Keratinocyte (primary cell): ENCODE measurements at regions not wholly inside any gene's neighbourhood (a gene's known extent, or its start where the extent isn't known, plus 50 kb on each side); places are given as distances from the start of the nearest gene placed in this dataset.

Experiments
- DNase-seq: peaks from one replicate; pipeline ENCODE4 v3.0.0-alpha.2; 2011; ENCODE audit warnings: low read depth, missing footprints, low spot score
- FAIRE-seq: peaks from 2 replicates; lab custom pipeline; 2011; peaks lifted over from hg19 to GRCh38; lab: Jason Lieb, UNC
- H2AFZ ChIP-seq: 2 replicates; pipeline ENCODE4 v1.6.0; 2012; ENCODE audit warnings: low read length, control low read depth, inconsistent platforms; ENCODE audit not compliant: control insufficient read depth
- H3K27ac ChIP-seq: 2 replicates; pipeline ENCODE4 v1.5.1; 2011; ENCODE audit warnings: low read length; ENCODE audit not compliant: control insufficient read depth, insufficient read depth
- H3K27me3 ChIP-seq: 3 replicates; pipeline ENCODE4 v1.6.0; 2011; ENCODE audit warnings: low read length; ENCODE audit not compliant: control insufficient read depth, insufficient read depth; ENCODE audit errors: extremely low read depth
- H3K36me3 ChIP-seq, 2 experiments: 2 replicates in 1 of 2; 3 replicates in 1 of 2; pipeline ENCODE4 v1.5.1; 2011; ENCODE audit warnings: low read length in 2 of 2, mild to moderate bottlenecking in 1 of 2; ENCODE audit not compliant: control insufficient read depth in 2 of 2, insufficient read depth in 2 of 2; ENCODE audit errors: extremely low read depth in 1 of 2
- H3K4me1 ChIP-seq: 3 replicates; pipeline ENCODE4 v1.5.1; 2011; ENCODE audit warnings: low read length; ENCODE audit not compliant: control insufficient read depth, insufficient read depth; ENCODE audit errors: extremely low read depth
- H3K4me2 ChIP-seq: 3 replicates; pipeline ENCODE4 v1.6.0; 2011; ENCODE audit warnings: low read depth, low read length; ENCODE audit not compliant: control insufficient read depth, insufficient read depth; ENCODE audit errors: extremely low read depth
- H3K4me3 ChIP-seq, 3 experiments: fragments of 200-600 bp in 1 of 3; sonication (generic) in 1 of 3; 2 replicates in 2 of 3; 3 replicates in 1 of 3; pipeline ENCODE4 v1.5.1; 2011 to 2016; ENCODE audit warnings: low read length in 3 of 3, mild to moderate bottlenecking in 3 of 3, control low read depth in 2 of 3, inconsistent platforms in 1 of 3, low read depth in 1 of 3, mixed read lengths in 1 of 3, mixed run types in 1 of 3, moderate library complexity in 1 of 3; ENCODE audit not compliant: control insufficient read depth in 2 of 3, insufficient read depth in 2 of 3; ENCODE audit errors: extremely low read depth in 1 of 3
- H3K79me2 ChIP-seq: 2 replicates; pipeline ENCODE4 v1.6.0; 2012; ENCODE audit warnings: low read length; ENCODE audit not compliant: control insufficient read depth, insufficient read depth
- H3K9ac ChIP-seq: 3 replicates; pipeline ENCODE4 v1.6.0; 2011; ENCODE audit warnings: low read length; ENCODE audit not compliant: control insufficient read depth, insufficient read depth; ENCODE audit errors: extremely low read depth
- H3K9me1 ChIP-seq: 3 replicates; pipeline ENCODE4 v1.6.0; 2011; ENCODE audit warnings: low read length; ENCODE audit not compliant: control insufficient read depth, insufficient read depth; ENCODE audit errors: extremely low read depth
- H3K9me3 ChIP-seq: 2 replicates; pipeline ENCODE4 v1.5.1; 2012; ENCODE audit warnings: low read depth, low read length; ENCODE audit not compliant: control insufficient read depth
- H4K20me1 ChIP-seq: 3 replicates; pipeline ENCODE4 v1.6.0; 2011; ENCODE audit warnings: low read length; ENCODE audit not compliant: control insufficient read depth, insufficient read depth; ENCODE audit errors: extremely low read depth
- EZH2 ChIP-seq: IDR thresholded peaks from one replicate; pipeline ENCODE4 v1.6.1; 2012; ENCODE audit warnings: inconsistent platforms, mild to moderate bottlenecking, low read length, moderate library complexity
- dilution Hi-C: fragments of 300-500 bp; cut with MboI; formaldehyde crosslinking; loops from one replicate; pipeline ENCODE4 v1.7.0; 2020; ENCODE audit warnings: low sequenced_read_pairs; ENCODE audit not compliant: extremely low pct_ligation_motif_present
- TF ChIP-seq, protein P1 (sequence below), 3 experiments: IDR thresholded peaks in 1 of 3; conservative IDR thresholded peaks in 1 of 3; optimal IDR thresholded peaks in 1 of 3; 2 replicates in 2 of 3; 3 replicates in 1 of 3; pipeline versions ENCODE3 to v1.5.1; 2011; ENCODE audit warnings: low read length in 3 of 3, mild to moderate bottlenecking in 3 of 3, moderate library complexity in 2 of 3, control low read depth in 1 of 3, inconsistent platforms in 1 of 3; ENCODE audit not compliant: insufficient read depth in 2 of 3; ENCODE audit errors: extremely low read depth in 1 of 3

DNA sequence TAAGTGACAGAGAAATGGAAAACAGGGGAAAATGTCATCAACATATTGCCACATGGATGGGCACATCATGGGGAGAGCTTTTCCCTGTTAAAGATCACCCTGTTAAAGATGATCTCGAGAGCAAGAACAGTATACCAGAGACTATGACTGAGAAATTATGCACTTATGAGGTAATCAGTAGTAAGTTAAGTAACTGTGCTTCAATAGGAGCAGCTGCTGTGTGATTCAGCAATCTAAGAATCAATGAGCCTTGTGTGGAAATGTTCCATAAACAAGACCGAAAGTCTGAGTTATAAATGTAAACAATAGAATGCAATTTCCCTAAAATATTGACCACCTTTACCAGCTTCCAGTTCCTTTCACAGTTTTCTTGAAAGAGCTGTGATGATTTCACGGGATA is 582.3 kb downstream of the CAAP1 start:
- Histone ChIP-seq H3K4me2 (no peak overlapping the region), H3K9me3 (no peaks in the 10 kb centered on the region), H3K79me2 (no peaks in the 10 kb centered on the region), H3K4me1 (no peaks in the 10 kb centered on the region), H3K27me3 (no peaks in the 10 kb centered on the region), H3K9me1 (no peaks in the 10 kb centered on the region), H4K20me1 (no peaks in the 10 kb centered on the region), H3K9ac (no peak overlapping the region), H3K27ac (no peak overlapping the region), H2AFZ (no peak overlapping the region), H3K36me3 (no peaks in the 10 kb centered on the region), H3K4me3 (no peak overlapping the region)
- no peak for FAIRE-seq
- dilution Hi-C loops, result no loop called here
- TF ChIP-seq EZH2, result no peak
- TF ChIP-seq, protein P1, sequence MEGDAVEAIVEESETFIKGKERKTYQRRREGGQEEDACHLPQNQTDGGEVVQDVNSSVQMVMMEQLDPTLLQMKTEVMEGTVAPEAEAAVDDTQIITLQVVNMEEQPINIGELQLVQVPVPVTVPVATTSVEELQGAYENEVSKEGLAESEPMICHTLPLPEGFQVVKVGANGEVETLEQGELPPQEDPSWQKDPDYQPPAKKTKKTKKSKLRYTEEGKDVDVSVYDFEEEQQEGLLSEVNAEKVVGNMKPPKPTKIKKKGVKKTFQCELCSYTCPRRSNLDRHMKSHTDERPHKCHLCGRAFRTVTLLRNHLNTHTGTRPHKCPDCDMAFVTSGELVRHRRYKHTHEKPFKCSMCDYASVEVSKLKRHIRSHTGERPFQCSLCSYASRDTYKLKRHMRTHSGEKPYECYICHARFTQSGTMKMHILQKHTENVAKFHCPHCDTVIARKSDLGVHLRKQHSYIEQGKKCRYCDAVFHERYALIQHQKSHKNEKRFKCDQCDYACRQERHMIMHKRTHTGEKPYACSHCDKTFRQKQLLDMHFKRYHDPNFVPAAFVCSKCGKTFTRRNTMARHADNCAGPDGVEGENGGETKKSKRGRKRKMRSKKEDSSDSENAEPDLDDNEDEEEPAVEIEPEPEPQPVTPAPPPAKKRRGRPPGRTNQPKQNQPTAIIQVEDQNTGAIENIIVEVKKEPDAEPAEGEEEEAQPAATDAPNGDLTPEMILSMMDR (optimal IDR thresholded peaks at IDR 0.05 in 1 of 3, IDR thresholded peaks at IDR 0.05 in 1 of 3, conservative IDR thresholded peaks at IDR 0.05 in 1 of 3; ENCODE audit: extremely low read depth in 1 of 3, insufficient read depth in 2 of 3, low read length in 3 of 3), result no peak
- DNase-seq, result no peak

GRCh38 chr9:26308328-26308727 is 584.3 kb downstream of the CAAP1 start:
- H3K79me2 ChIP-seq, result no peaks in the 10 kb centered on the region
- dilution Hi-C loops, result no loop called here
- H3K36me3 ChIP-seq, result no peaks in the 10 kb centered on the region
- TF ChIP-seq, protein P1 (optimal IDR thresholded peaks at IDR 0.05 in 1 of 3, IDR thresholded peaks at IDR 0.05 in 1 of 3, conservative IDR thresholded peaks at IDR 0.05 in 1 of 3; ENCODE audit: extremely low read depth in 1 of 3, insufficient read depth in 2 of 3, low read length in 3 of 3), result no peak
- no peak for TF ChIP-seq EZH2
- H3K27ac ChIP-seq, result no peak overlapping the region
- no peaks in the 10 kb centered on the region for H3K9me1 ChIP-seq
- H3K27me3 ChIP-seq, result no peaks in the 10 kb centered on the region
- no peak overlapping the region for H3K4me3 ChIP-seq
- no peak overlapping the region for H3K9ac ChIP-seq
- FAIRE-seq, result no peak
- no peaks in the 10 kb centered on the region for H3K9me3 ChIP-seq
- H4K20me1 ChIP-seq, result no peaks in the 10 kb centered on the region
- no peaks in the 10 kb centered on the region for H3K4me1 ChIP-seq
- DNase-seq, result no peak
- no peak overlapping the region for H3K4me2 ChIP-seq
- no peak overlapping the region for H2AFZ ChIP-seq
